Smooth muscle cell (in vitro differentiated cells): ENCODE measurements at regions not wholly inside any gene's neighbourhood (a gene's known extent, or its start where the extent isn't known, plus 50 kb on each side); places are given as distances from the start of the nearest gene placed in this dataset.

ENCODE experiments used
- DNase-seq: peaks from one replicate; lab custom pipeline; 2025; ENCODE audit not compliant: unreplicated experiment; lab: John Stamatoyannopoulos, UW
- H2AFZ ChIP-seq: fragments of 200-600 bp; sonication (generic); 2 replicates; pipeline ENCODE4 v1.6.0; 2016; ENCODE audit warnings: antibody characterized with exemption, low read depth, mild to moderate bottlenecking
- H3F3A ChIP-seq: fragments of 200-600 bp; sonication (generic); 2 replicates; pipeline ENCODE4 v1.6.0; 2017; ENCODE audit warnings: antibody characterized with exemption, low read depth
- H3K27ac ChIP-seq: fragments of 200-600 bp; sonication (generic); 2 replicates; pipeline ENCODE4 v1.5.1; 2016; ENCODE audit warnings: low read depth, mild to moderate bottlenecking
- H3K27me3 ChIP-seq: fragments of 200-600 bp; sonication (generic); 2 replicates; pipeline ENCODE4 v1.6.1; 2016; ENCODE audit warnings: low read depth, mild to moderate bottlenecking
- H3K36me3 ChIP-seq: fragments of 200-600 bp; sonication (generic); 2 replicates; pipeline ENCODE4 v1.5.1; 2016; ENCODE audit warnings: low read depth
- H3K4me1 ChIP-seq: fragments of 200-600 bp; sonication (generic); 2 replicates; pipeline ENCODE4 v1.5.1; 2016; ENCODE audit warnings: low read depth
- H3K4me2 ChIP-seq: fragments of 200-600 bp; sonication (generic); 2 replicates; pipeline ENCODE4 v1.6.0; 2016; ENCODE audit warnings: mild to moderate bottlenecking
- H3K4me3 ChIP-seq: fragments of 200-600 bp; sonication (generic); 2 replicates; pipeline ENCODE4 v1.5.1; 2016; ENCODE audit warnings: mild to moderate bottlenecking
- H3K79me2 ChIP-seq: fragments of 200-600 bp; sonication (generic); 2 replicates; pipeline ENCODE4 v1.6.0; 2016; ENCODE audit warnings: low read depth, mild to moderate bottlenecking
- H3K9ac ChIP-seq: fragments of 200-600 bp; sonication (generic); 2 replicates; pipeline ENCODE4 v1.6.0; 2016; ENCODE audit warnings: low read depth
- H3K9me3 ChIP-seq: fragments of 200-600 bp; sonication (generic); replicated peaks from 2 replicates; pipeline ENCODE4 v1.5.1; 2016; ENCODE audit warnings: low read depth
- H4K20me1 ChIP-seq: fragments of 200-600 bp; sonication (generic); 2 replicates; pipeline ENCODE4 v1.6.0; 2016; ENCODE audit warnings: low read depth
- WGBS: methylation state at CpG from one replicate; pipeline ENCODE4 v1.1.7; 2016; ENCODE audit warnings: low lambda C conversion rate; 5-methylcytosine and 5-hydroxymethylcytosine counted together
- TF ChIP-seq, protein P1 (sequence below): fragments of 200-600 bp; sonication (generic); IDR thresholded peaks from 2 replicates; pipeline ENCODE4 v1.5.1; 2017; ENCODE audit warnings: borderline replicate concordance, mild to moderate bottlenecking, antibody characterized with exemption; ENCODE audit not compliant: insufficient read depth, poor library complexity, severe bottlenecking

DNA sequence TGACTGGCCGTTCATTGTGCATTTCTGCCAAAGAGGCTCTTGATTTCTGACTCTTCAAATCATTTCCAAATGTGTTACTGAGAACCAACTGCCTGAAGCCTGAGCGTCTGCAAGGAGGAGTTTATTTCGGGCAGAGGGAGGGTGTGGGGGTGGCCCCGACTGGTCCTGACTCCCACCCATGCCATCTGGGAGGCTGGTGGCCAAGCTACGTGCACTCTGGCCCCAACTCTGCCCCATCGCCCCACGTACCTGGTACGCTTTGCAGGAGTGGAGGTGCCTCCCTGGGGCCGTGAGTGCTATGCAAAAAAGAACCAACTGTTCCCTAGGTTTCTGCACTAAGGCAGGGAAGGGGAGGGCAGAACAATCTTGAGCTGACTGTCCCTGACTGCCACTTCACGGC lies 846.8 kb downstream of the BRD1 start:
- Histone ChIP-seq H3K4me1 (no peaks in the 10 kb centered on the region), H3K9me3 (no peaks in the 10 kb centered on the region)
- TF ChIP-seq, protein P1, sequence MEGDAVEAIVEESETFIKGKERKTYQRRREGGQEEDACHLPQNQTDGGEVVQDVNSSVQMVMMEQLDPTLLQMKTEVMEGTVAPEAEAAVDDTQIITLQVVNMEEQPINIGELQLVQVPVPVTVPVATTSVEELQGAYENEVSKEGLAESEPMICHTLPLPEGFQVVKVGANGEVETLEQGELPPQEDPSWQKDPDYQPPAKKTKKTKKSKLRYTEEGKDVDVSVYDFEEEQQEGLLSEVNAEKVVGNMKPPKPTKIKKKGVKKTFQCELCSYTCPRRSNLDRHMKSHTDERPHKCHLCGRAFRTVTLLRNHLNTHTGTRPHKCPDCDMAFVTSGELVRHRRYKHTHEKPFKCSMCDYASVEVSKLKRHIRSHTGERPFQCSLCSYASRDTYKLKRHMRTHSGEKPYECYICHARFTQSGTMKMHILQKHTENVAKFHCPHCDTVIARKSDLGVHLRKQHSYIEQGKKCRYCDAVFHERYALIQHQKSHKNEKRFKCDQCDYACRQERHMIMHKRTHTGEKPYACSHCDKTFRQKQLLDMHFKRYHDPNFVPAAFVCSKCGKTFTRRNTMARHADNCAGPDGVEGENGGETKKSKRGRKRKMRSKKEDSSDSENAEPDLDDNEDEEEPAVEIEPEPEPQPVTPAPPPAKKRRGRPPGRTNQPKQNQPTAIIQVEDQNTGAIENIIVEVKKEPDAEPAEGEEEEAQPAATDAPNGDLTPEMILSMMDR = no peak

GRCh38 chr22:48980409-48980808 lies 847.3 kb downstream of the BRD1 start:
- Histone ChIP-seq H3K9me3 (no peaks in the 10 kb centered on the region), H3K4me3 (no peak overlapping the region)
- WGBS = 85% methylated on average over 14 of the region's 14 CpGs

More for the DNA sequence above, 846.8 kb downstream of the BRD1 start:
- Histone ChIP-seq H3K4me2 (no peak overlapping the region), H3K9ac (no peak overlapping the region), H2AFZ (no peak overlapping the region), H3K36me3 (no peaks in the 10 kb centered on the region), H3K79me2 (no peaks in the 10 kb centered on the region), H3K4me3 (no peak overlapping the region), H3K27ac (no peak overlapping the region), H4K20me1 (no peaks in the 10 kb centered on the region), H3K27me3 (no peaks in the 10 kb centered on the region), H3F3A (no peaks in the 10 kb centered on the region)
- 69% methylated on average over 10 of the region's 10 CpGs for WGBS
- DNase-seq = no peak

DNA sequence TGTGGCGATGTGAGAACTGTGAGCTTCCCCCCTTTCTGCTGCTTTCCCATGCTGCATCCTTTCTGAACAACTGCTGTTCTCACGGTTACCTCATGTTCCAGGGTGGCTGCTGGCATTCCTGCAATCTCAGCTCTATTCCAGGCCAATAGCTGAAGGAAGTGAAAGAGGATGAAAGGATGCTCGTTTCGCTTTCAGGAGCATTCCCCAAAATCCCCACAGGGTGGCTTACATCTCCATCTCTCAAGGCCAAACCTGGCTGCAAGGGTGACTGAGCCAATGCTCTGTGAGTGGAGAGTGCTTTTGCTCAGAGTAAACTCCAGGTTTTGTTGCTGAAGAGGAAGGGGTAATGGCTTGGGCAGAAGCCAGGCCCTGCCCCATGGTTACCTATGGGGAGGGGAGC lies 848.2 kb downstream of the BRD1 start:
- H4K20me1 ChIP-seq = no peaks in the 10 kb centered on the region
- H3K79me2 ChIP-seq = no peaks in the 10 kb centered on the region
- no peaks in the 10 kb centered on the region for H3F3A ChIP-seq
- TF ChIP-seq, protein P1 = no peak
- DNase-seq = no peak
- no peaks in the 10 kb centered on the region for H3K36me3 ChIP-seq
- H3K9ac ChIP-seq = no peak overlapping the region
- H3K4me1 ChIP-seq = no peaks in the 10 kb centered on the region
- H3K27ac ChIP-seq = no peak overlapping the region
- H3K9me3 ChIP-seq = no peaks in the 10 kb centered on the region
- H3K4me3 ChIP-seq = no peak overlapping the region
- 65% methylated on average over 4 of the region's 4 CpGs for WGBS
- H3K4me2 ChIP-seq = no peak overlapping the region
- no peaks in the 10 kb centered on the region for H3K27me3 ChIP-seq
- H2AFZ ChIP-seq = no peak overlapping the region

More at GRCh38 chr22:48980409-48980808, 847.3 kb downstream of the BRD1 start:
- Histone ChIP-seq H3F3A (no peaks in the 10 kb centered on the region), H3K27me3 (no peaks in the 10 kb centered on the region), H4K20me1 (no peaks in the 10 kb centered on the region), H3K27ac (no peak overlapping the region), H3K36me3 (no peaks in the 10 kb centered on the region), H3K9ac (no peak overlapping the region), H3K4me2 (no peak overlapping the region), H3K4me1 (no peaks in the 10 kb centered on the region), H3K79me2 (no peaks in the 10 kb centered on the region), H2AFZ (no peak overlapping the region)
- TF ChIP-seq, protein P1 = no peak
- no peak for DNase-seq
